ENCODE measurements at regions not wholly inside any gene's neighbourhood (a gene's known extent, or its start where the extent isn't known, plus 50 kb on each side); places are given as distances from the start of the nearest gene placed in this dataset.

GRCh38 chr2:111712940-111713515, 171.0 kb downstream of the ANAPC1 start:
- ATAC-seq: no peak
- no peak for TF ChIP-seq ZNF565 (CRISPR knock-in tag; conservative IDR thresholded peaks at IDR 0.05; ENCODE audit: low read depth)
- no peak for TF ChIP-seq PATZ1 (CRISPR knock-in tag; IDR thresholded peaks at IDR 0.05; ENCODE audit: borderline replicate concordance)
- no peak for TF ChIP-seq GLIS3 (CRISPR knock-in tag; IDR thresholded peaks at IDR 0.05)
- no peak for TF ChIP-seq ZFP3 (CRISPR knock-in tag; IDR thresholded peaks at IDR 0.05)
- TF ChIP-seq CSDC2 (CRISPR knock-in tag; IDR thresholded peaks at IDR 0.05): no peak
- TF ChIP-seq SNAI2 (CRISPR knock-in tag; IDR thresholded peaks at IDR 0.05): no peak
- TF ChIP-seq CSRNP3 (CRISPR knock-in tag; IDR thresholded peaks at IDR 0.05): no peak
- no peak for TF ChIP-seq POU6F1 (CRISPR knock-in tag; IDR thresholded peaks at IDR 0.05; ENCODE audit: borderline replicate concordance, low read depth)
- no peak for TF ChIP-seq ARNTL (CRISPR knock-in tag; IDR thresholded peaks at IDR 0.05; ENCODE audit: borderline replicate concordance, low read depth)
- no peak for TF ChIP-seq ZC3H10 (CRISPR knock-in tag; IDR thresholded peaks at IDR 0.05)
- TF ChIP-seq ESRRG (CRISPR knock-in tag; IDR thresholded peaks at IDR 0.05): no peak
- TF ChIP-seq ZNF70 (CRISPR knock-in tag; IDR thresholded peaks at IDR 0.05): no peak
- TF ChIP-seq ZNF8 (CRISPR knock-in tag; IDR thresholded peaks at IDR 0.05): no peak
- TF ChIP-seq CREB5 (CRISPR knock-in tag; IDR thresholded peaks at IDR 0.05; ENCODE audit: low read depth): no peak

- TF ChIP-seq GLIS3 (CRISPR knock-in tag; IDR thresholded peaks at IDR 0.05): no peak
- no peak for TF ChIP-seq OSR1 (CRISPR knock-in tag; IDR thresholded peaks at IDR 0.05)
- TF ChIP-seq PATZ1 (CRISPR knock-in tag; IDR thresholded peaks at IDR 0.05; ENCODE audit: borderline replicate concordance): no peak
- no peak for TF ChIP-seq POU6F1 (CRISPR knock-in tag; IDR thresholded peaks at IDR 0.05; ENCODE audit: borderline replicate concordance, low read depth)
- TF ChIP-seq ZC3H10 (CRISPR knock-in tag; IDR thresholded peaks at IDR 0.05): no peak
- no peak for TF ChIP-seq TSHZ2 (CRISPR knock-in tag; IDR thresholded peaks at IDR 0.05)
- no peak for TF ChIP-seq CREB5 (CRISPR knock-in tag; IDR thresholded peaks at IDR 0.05; ENCODE audit: low read depth)
- no peak for TF ChIP-seq ZFP3 (CRISPR knock-in tag; IDR thresholded peaks at IDR 0.05)
- no peak for TF ChIP-seq TCF4 (CRISPR knock-in tag; IDR thresholded peaks at IDR 0.05; ENCODE audit: borderline replicate concordance)
- TF ChIP-seq ZNF70 (CRISPR knock-in tag; IDR thresholded peaks at IDR 0.05): no peak
- TF ChIP-seq ZFP30 (CRISPR knock-in tag; IDR thresholded peaks at IDR 0.05): no peak
- no peak for TF ChIP-seq ISL1 (CRISPR knock-in tag; IDR thresholded peaks at IDR 0.05)
- no peak for ATAC-seq
Observed at GRCh38 chr2:111715987-111716904, 167.7 kb downstream of the ANAPC1 start.

All from SK-N-SH treated with all-trans-retinoic acid at 6 μM for 48 hours (cell line).